Calu3 (cell line): ENCODE measurements at regions not wholly inside any gene's neighbourhood (a gene's known extent, or its start where the extent isn't known, plus 50 kb on each side); places are given as distances from the start of the nearest gene placed in this dataset.

ENCODE experiments used
- BruUV-seq: library from RNA; stranded (reverse); fragments of 400-500 nt; replicated peaks from 2 replicates; lab custom pipeline; 2021; lab: Mats Ljungman, UMichigan
- CTCF ChIA-PET: fragments of 300-600 bp; sonication (Branson Sonifier 250); formaldehyde crosslinking; loops from one replicate; lab custom pipeline; 2022; ENCODE audit warnings: antibody characterized with exemption; lab: Charles Lee
- DNase-seq: peaks from one replicate; pipeline ENCODE4 v3.0.0; 2022
- H3K27ac Mint-ChIP-seq: one replicate; pipeline ENCODE4 v1.8.0; 2022; ENCODE audit warnings: mixed read lengths; ENCODE audit not compliant: unreplicated experiment
- H3K27me3 Mint-ChIP-seq: one replicate; pipeline ENCODE4 v1.8.0; 2022; ENCODE audit warnings: mixed read lengths; ENCODE audit not compliant: unreplicated experiment
- H3K36me3 Mint-ChIP-seq: one replicate; pipeline ENCODE4 v1.8.0; 2022; ENCODE audit warnings: mild to moderate bottlenecking, moderate library complexity, mixed read lengths; ENCODE audit not compliant: insufficient read depth, unreplicated experiment
- H3K4me1 Mint-ChIP-seq: one replicate; pipeline ENCODE4 v1.8.0; 2022; ENCODE audit warnings: mild to moderate bottlenecking, low read depth, mixed read lengths; ENCODE audit not compliant: unreplicated experiment
- H3K4me3 Mint-ChIP-seq: one replicate; pipeline ENCODE4 v1.8.0; 2022; ENCODE audit warnings: mild to moderate bottlenecking, low read depth, moderate library complexity, mixed read lengths; ENCODE audit not compliant: unreplicated experiment
- H3K9me3 Mint-ChIP-seq: one replicate; pipeline ENCODE4 v1.8.0; 2022; ENCODE audit warnings: low read depth, mixed read lengths; ENCODE audit not compliant: unreplicated experiment
- intact Hi-C: fragments of 100-400 bp; cut with micrococcal nuclease; formaldehyde crosslinking; loops from one replicate; pipeline ENCODE4 v1.10.0; 2022; ENCODE audit not compliant: unreplicated experiment
- TF ChIP-seq, protein P1 (sequence below): fragments of 200-600 bp; IDR thresholded peaks from one replicate; pipeline ENCODE4 v1.8.0; 2022; ENCODE audit warnings: antibody characterized with exemption; ENCODE audit not compliant: unreplicated experiment

DNA sequence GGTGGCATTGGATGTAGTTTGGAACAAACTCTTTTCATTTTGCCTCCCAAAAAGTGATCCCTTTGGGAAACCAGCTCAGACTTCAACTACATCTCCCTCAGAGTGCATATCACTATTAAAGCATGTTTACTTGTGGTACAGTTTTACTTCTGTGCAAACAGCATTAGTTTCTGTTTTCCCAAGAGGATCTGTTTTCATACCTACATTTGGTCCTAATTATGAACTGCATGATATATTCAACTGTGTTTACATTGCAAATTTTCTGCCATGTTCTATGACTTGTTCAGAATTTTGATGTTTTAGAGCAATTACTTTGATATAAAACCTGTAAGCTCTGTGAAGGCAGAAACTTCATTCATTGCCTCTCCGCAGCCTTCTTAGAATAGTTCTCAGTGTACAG, 681.5 kb upstream of the ACO1 start:
- Mint-ChIP-seq H3K36me3 (no peaks in the 10 kb centered on the region), H3K9me3 (no peaks in the 10 kb centered on the region), H3K27ac (no peak overlapping the region), H3K27me3 (no peaks in the 10 kb centered on the region), H3K4me1 (no peaks in the 10 kb centered on the region), H3K4me3 (no peak overlapping the region)
- TF ChIP-seq, protein P1, sequence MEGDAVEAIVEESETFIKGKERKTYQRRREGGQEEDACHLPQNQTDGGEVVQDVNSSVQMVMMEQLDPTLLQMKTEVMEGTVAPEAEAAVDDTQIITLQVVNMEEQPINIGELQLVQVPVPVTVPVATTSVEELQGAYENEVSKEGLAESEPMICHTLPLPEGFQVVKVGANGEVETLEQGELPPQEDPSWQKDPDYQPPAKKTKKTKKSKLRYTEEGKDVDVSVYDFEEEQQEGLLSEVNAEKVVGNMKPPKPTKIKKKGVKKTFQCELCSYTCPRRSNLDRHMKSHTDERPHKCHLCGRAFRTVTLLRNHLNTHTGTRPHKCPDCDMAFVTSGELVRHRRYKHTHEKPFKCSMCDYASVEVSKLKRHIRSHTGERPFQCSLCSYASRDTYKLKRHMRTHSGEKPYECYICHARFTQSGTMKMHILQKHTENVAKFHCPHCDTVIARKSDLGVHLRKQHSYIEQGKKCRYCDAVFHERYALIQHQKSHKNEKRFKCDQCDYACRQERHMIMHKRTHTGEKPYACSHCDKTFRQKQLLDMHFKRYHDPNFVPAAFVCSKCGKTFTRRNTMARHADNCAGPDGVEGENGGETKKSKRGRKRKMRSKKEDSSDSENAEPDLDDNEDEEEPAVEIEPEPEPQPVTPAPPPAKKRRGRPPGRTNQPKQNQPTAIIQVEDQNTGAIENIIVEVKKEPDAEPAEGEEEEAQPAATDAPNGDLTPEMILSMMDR = no peak
- intact Hi-C loops = no loop called here
- BruUV-seq = no TSS peak
- no peak for DNase-seq
- CTCF ChIA-PET = no interaction called here

GRCh38 chr9:31715250-31715649, 669.2 kb upstream of the ACO1 start:
- Mint-ChIP-seq H3K4me3 (no peak overlapping the region), H3K9me3 (no peaks in the 10 kb centered on the region), H3K36me3 (no peaks in the 10 kb centered on the region), H3K27me3 (no peaks in the 10 kb centered on the region), H3K27ac (no peak overlapping the region), H3K4me1 (no peaks in the 10 kb centered on the region)
- TF ChIP-seq, protein P1 = no peak
- intact Hi-C loops = no loop called here
- no TSS peak for BruUV-seq
- DNase-seq = no peak
- CTCF ChIA-PET = no interaction called here

GRCh38 chr9:31719262-31719661, 665.2 kb upstream of the ACO1 start:
- intact Hi-C loops = no loop called here
- CTCF ChIA-PET = no interaction called here
- BruUV-seq = no TSS peak
- Mint-ChIP-seq H3K27me3 (no peaks in the 10 kb centered on the region), H3K27ac (no peak overlapping the region), H3K4me1 (no peaks in the 10 kb centered on the region), H3K9me3 (no peaks in the 10 kb centered on the region), H3K36me3 (no peaks in the 10 kb centered on the region), H3K4me3 (no peak overlapping the region)
- DNase-seq = no peak
- TF ChIP-seq, protein P1 = no peak

GRCh38 chr9:31730398-31730797, 654.0 kb upstream of the ACO1 start:
- H3K36me3 Mint-ChIP-seq = no peaks in the 10 kb centered on the region
- BruUV-seq = no TSS peak
- no peak for DNase-seq
- H3K9me3 Mint-ChIP-seq = no peaks in the 10 kb centered on the region
- no peak overlapping the region for H3K27ac Mint-ChIP-seq
- no peaks in the 10 kb centered on the region for H3K4me1 Mint-ChIP-seq
- intact Hi-C loops = no loop called here
- TF ChIP-seq, protein P1 = no peak
- CTCF ChIA-PET = no interaction called here
- H3K4me3 Mint-ChIP-seq = no peak overlapping the region
- H3K27me3 Mint-ChIP-seq = no peaks in the 10 kb centered on the region
